IPS-15b (cell line): ENCODE measurements at regions not wholly inside any gene's neighbourhood (a gene's known extent, or its start where the extent isn't known, plus 50 kb on each side); places are given as distances from the start of the nearest gene placed in this dataset.
"Not testable (repeated sequence)": the region's sequence is repeated elsewhere in the genome, so short reads cannot be mapped to it uniquely, and the experiment has no call there.

Experiments used
- H3K27me3 ChIP-seq: one replicate; pipeline ENCODE4 v1.6.1; 2013; ENCODE audit warnings: low read length; ENCODE audit not compliant: control insufficient read depth, insufficient read depth
- H3K36me3 ChIP-seq: one replicate; pipeline ENCODE4 v1.6.1; 2013; ENCODE audit warnings: low read length; ENCODE audit not compliant: control insufficient read depth, insufficient read depth
- H3K4me1 ChIP-seq: one replicate; pipeline ENCODE4 v1.6.1; 2013; ENCODE audit warnings: mild to moderate bottlenecking, low read length; ENCODE audit not compliant: control insufficient read depth, insufficient read depth
- H3K4me3 ChIP-seq: one replicate; pipeline ENCODE4 v1.5.1; 2013; ENCODE audit warnings: low read depth, low read length
- H3K9ac ChIP-seq: one replicate; pipeline ENCODE4 v1.6.1; 2013; ENCODE audit warnings: low read depth, mild to moderate bottlenecking, low read length
- H3K9me3 ChIP-seq: one replicate; pipeline ENCODE4 v1.6.1; 2013; ENCODE audit warnings: mild to moderate bottlenecking, low read length; ENCODE audit not compliant: control insufficient read depth, insufficient read depth

DNA sequence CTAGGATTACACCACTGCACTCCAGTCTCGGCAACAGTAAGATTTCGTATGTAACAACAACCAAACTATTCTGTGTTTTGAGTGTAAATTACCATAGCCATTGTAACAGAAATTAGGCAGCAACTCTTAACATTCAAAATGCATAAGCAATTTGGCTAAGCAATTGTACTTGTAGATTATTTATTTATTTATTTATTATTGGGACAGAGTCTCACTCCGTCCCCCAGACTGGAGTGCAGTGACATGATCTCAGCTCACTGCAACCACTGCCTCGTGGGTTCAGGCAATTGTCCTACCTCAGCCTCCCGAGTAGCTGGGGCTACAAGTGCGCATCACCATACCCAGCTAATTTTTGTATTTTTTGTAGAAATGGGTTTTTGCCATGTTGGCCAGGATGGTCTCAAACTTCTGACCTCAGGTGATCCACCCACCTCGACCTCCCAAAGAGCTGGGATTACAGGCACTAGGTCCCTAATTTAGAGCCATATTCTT is 1507.1 kb upstream of the TPTE start:
- H3K9ac ChIP-seq, H3K4me3 ChIP-seq, H3K4me1 ChIP-seq, H3K36me3 ChIP-seq, H3K27me3 ChIP-seq: not testable (repeated sequence)
- H3K9me3 ChIP-seq = peaks cover 57% of the 10 kb centered on the region

- not testable (repeated sequence) for H3K4me3 ChIP-seq, H3K36me3 ChIP-seq, H3K27me3 ChIP-seq, H3K9ac ChIP-seq, H3K4me1 ChIP-seq
- peaks cover 48% of the 10 kb centered on the region for H3K9me3 ChIP-seq
Observed at GRCh38 chr21:9015483-9016197, 1505.7 kb upstream of the TPTE start.

GRCh38 chr21:9017206-9017605 is 1504.2 kb upstream of the TPTE start:
- H3K9me3 ChIP-seq = peaks cover 36% of the 10 kb centered on the region
- not testable (repeated sequence) for H3K4me1 ChIP-seq, H3K27me3 ChIP-seq, H3K4me3 ChIP-seq, H3K9ac ChIP-seq, H3K36me3 ChIP-seq

- not testable (repeated sequence) for H3K4me3 ChIP-seq, H3K27me3 ChIP-seq, H3K9ac ChIP-seq, H3K4me1 ChIP-seq, H3K36me3 ChIP-seq
- H3K9me3 ChIP-seq = peaks cover 25% of the 10 kb centered on the region
Observed at GRCh38 chr21:9018731-9019253, 1502.6 kb upstream of the TPTE start.

GRCh38 chr21:9024006-9024767 is 1497.2 kb upstream of the TPTE start:
- H3K27me3 ChIP-seq, H3K4me3 ChIP-seq, H3K9ac ChIP-seq, H3K36me3 ChIP-seq, H3K4me1 ChIP-seq: not testable (repeated sequence)
- peaks cover 26% of the 10 kb centered on the region for H3K9me3 ChIP-seq

GRCh38 chr21:9026729-9027416 is 1494.5 kb upstream of the TPTE start:
- H3K36me3 ChIP-seq, H3K4me1 ChIP-seq, H3K4me3 ChIP-seq, H3K27me3 ChIP-seq, H3K9ac ChIP-seq: not testable (repeated sequence)
- H3K9me3 ChIP-seq = peaks cover 26% of the 10 kb centered on the region

DNA sequence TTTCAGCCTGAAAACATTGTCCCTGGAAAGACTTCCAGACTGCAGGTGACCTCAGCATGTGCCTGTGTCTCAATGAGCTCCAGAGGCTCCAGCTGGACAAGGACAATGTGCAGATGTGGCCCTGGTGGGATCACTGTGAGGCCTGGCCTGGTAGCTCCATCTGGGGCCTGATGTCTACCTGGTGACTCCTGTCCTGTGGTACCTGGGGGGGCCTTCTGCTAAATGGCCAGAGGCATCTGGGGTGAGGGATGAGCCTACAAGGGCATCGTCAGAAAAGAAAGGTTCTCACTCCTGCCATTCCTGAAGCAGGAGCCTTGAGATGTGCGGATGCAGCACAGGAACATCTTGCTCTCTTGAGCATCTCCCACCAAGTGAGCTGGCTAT is 1494.0 kb upstream of the TPTE start:
- not testable (repeated sequence) for H3K36me3 ChIP-seq, H3K9ac ChIP-seq, H3K27me3 ChIP-seq, H3K4me3 ChIP-seq, H3K4me1 ChIP-seq
- peaks cover 22% of the 10 kb centered on the region for H3K9me3 ChIP-seq

DNA sequence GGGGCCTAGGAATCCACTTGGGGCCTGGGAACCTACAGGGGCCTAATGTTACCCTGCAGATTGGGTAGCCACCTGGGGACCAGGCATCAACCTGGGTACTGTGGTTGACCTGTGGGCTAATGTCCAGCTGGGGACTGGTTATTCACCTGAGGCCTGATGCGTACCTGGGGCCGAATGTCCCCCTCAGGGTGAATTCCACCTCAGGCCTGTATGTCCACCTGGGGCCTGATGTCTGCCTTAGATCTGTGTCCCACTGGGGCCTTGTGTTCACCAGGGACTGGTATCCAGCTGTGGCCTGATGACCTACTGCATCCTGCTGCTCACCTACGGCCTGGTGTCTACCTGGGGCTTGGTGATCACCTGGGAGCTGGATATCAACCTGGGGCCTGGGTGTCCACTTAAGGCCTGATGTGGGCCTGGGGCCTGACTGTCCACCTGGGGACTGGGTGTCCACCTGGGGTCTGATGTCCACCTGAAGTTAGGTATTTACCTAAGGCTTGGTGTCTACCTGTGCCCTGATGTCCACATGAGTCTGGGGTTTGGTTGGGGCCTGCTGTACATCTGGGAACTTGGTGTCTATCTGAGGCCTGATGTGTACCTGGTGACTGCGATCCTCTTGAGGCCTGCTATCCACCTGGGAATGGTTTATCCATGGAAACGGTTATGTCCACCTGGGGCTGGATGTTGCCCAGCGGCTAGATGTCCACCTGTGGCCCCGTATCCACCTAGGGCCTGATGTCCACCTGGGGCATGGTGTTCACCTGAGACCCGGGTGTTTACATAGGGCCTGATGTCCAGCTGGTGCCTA is 1492.6 kb upstream of the TPTE start:
- not testable (repeated sequence) for H3K27me3 ChIP-seq, H3K9ac ChIP-seq, H3K4me3 ChIP-seq, H3K36me3 ChIP-seq, H3K4me1 ChIP-seq
- H3K9me3 ChIP-seq = peaks cover 19% of the 10 kb centered on the region

DNA sequence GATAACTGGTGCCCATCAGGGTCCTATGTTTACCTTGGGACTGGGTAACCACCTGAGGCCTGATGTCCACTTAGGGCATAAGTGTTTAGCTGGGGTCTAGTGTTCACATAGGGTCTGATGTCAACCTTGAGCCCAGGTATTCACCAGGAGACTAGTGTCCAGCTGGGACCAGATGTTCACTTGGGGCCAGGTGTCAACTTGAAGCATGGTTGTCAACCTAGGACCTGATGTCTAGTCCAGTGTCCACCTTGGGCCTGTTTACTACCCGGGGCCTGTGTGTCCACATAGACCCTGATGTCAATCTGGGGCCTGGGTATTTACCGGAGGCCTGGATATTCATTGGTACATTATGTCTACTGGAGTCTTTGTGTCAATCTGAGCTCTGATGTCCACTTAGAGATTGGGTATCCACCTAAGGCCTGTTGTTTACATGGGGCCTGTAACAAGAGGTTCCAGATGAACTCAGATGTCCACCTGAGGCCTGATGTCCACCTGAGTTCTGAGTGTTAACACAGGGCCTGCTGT is 1491.2 kb upstream of the TPTE start:
- not testable (repeated sequence) for H3K9ac ChIP-seq, H3K36me3 ChIP-seq, H3K27me3 ChIP-seq, H3K4me1 ChIP-seq, H3K4me3 ChIP-seq
- peaks cover 19% of the 10 kb centered on the region for H3K9me3 ChIP-seq

DNA sequence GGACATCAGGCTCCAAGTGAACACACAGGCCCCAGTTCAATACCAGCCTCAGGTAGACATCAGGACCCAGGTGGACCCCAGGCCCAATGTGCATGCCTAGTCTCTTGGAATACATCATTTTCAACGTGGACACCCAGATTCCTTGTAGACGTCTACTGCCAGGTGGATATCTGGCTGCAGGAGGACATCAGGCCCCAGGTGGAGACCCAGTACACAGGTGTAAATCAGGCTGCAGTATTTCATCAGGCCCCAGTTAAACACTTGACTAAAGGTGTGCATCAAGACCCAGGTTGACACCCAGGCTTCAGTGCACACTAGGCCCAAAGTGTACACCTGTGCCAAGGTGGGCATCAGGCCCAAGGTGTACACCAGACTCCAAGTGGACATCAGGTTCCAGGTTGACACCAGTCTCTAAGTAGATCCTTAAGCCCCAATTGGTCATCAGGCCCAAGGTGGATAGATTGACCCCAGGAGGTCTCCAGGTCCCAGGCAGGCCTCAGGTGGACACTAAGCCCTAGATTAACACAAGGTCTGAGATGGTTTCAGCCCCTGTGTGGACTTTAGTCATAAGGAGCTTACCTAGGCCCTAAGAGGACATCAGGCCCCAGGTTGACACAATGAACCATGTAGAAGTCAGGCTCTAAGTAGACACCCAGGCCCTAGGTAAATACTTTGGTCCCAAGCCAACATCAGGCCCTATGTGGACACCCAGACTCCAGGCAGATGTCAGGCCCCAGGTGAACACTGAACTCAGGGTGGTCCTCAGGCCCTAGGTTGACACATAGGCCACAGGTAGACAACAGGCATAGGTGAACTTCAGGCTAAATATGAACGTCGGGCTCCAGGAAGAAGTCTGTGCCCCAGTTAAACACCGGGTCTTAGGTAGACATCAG is 1489.7 kb upstream of the TPTE start:
- H3K9ac ChIP-seq, H3K4me3 ChIP-seq, H3K27me3 ChIP-seq, H3K4me1 ChIP-seq, H3K36me3 ChIP-seq: not testable (repeated sequence)
- peaks cover 16% of the 10 kb centered on the region for H3K9me3 ChIP-seq
